Activated T-helper 17 cell treated with anti-CD3 and anti-CD28 coated beads, Interleukin-2, amount 50 U/mL, for 72 hours (primary cell): ENCODE measurements at regions not wholly inside any gene's neighbourhood (a gene's known extent, or its start where the extent isn't known, plus 50 kb on each side); places are given as distances from the start of the nearest gene placed in this dataset.

ENCODE experiments used
- ATAC-seq: fragments of 150-1000 bp; cut with Tn5 transposase; replicated peaks from 2 replicates; pipeline ENCODE4 v1.10.0; 2021; ENCODE audit warnings: mild to moderate bottlenecking, moderate library complexity
- H3K27ac Mint-ChIP-seq: one replicate; pipeline ENCODE4 v1.8.0; 2022; ENCODE audit warnings: mixed read lengths
- H3K27me3 Mint-ChIP-seq: one replicate; pipeline ENCODE4 v1.8.0; 2022; ENCODE audit warnings: mixed read lengths
- H3K36me3 Mint-ChIP-seq: one replicate; pipeline ENCODE4 v1.8.0; 2022; ENCODE audit warnings: low read depth, mild to moderate bottlenecking, mixed read lengths
- H3K4me1 Mint-ChIP-seq: one replicate; pipeline ENCODE4 v1.8.0; 2022; ENCODE audit warnings: mixed read lengths
- H3K4me3 Mint-ChIP-seq: one replicate; pipeline ENCODE4 v1.8.0; 2022; ENCODE audit warnings: mild to moderate bottlenecking, mixed read lengths
- H3K9me3 Mint-ChIP-seq: one replicate; pipeline ENCODE4 v1.8.0; 2022; ENCODE audit warnings: mixed read lengths

DNA sequence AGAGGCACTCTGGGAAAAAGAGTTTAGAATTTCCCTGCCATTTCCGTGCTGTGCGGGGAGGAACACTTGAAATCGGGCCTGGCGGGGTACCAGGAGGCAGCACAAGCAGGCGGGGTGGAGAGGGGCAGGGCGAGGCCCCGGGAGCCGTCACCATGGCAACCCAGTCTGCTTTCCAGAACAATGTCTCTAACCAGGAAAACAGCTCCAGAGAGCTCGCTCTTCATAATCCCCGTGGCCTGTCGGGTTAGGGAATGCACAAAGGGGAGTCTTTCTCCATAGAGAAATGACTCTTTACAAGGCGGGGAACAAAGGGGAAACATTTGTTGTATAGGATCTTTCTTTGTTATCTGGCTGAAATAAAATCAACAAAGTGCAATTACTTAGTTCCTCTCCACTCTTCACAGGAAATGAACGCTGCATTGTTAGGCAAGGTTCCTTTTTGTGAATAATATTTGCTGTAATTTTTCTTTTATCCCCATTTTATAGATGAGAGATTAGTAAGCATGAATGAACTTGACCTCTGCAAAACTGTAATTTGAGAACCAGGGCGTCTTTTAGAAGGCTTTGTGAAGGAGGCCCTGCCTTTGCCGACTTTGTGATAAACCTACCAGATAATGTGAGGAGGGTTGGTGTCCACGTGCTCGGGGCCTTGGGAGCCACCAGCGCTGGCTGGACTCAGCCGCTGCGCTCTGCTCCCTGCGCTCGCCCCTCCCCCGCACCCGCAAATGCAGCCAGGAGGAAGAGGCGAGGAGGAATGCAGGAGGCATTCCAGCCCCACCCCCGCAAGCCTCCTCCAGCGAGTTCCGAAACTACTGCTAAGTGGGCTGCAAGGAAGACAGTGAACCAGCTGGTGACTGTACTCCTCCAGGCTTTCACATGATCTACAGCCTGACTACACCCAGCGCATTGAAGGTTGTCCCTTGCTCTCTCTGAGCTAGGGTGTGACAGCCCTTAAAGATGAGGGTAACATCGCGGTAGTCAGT lies 105.2 kb upstream of the ATF7IP start:
- Mint-ChIP-seq H3K27me3 (no peaks in the 10 kb centered on the region), H3K36me3 (no peaks in the 10 kb centered on the region), H3K27ac (no peak overlapping the region), H3K4me1 (peaks cover 23% of the 10 kb centered on the region), H3K9me3 (peaks cover 5% of the 10 kb centered on the region), H3K4me3 (no peak overlapping the region)
- no peak for ATAC-seq

- ATAC-seq, result no peak
Measured at GRCh38 chr12:14261096-14261495, 104.4 kb upstream of the ATF7IP start.

DNA sequence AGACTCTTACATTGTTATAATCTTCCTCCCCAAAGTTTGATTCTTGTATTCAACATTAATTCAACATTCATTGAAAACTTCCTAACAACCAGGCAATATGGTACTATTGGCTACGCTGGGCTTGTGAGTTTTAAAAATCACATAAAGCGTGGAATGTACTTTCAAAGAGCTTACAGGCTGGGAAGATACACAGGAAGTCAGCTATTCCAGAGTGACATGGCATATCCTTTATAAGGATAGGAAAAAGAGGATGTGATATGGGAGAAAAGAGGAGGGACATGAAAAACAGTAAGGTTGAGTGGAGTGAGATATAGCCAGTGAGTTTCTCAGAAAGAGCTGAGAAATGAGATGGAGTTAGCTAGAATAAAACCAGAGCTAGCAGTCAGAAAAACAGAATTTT lies 103.6 kb upstream of the ATF7IP start:
- Mint-ChIP-seq H3K27me3 (no peaks in the 10 kb centered on the region), H3K27ac (no peak overlapping the region), H3K4me3 (no peak overlapping the region), H3K36me3 (no peaks in the 10 kb centered on the region), H3K9me3 (peaks cover 5% of the 10 kb centered on the region), H3K4me1 (peaks cover 7% of the 10 kb centered on the region)
- ATAC-seq, result no peak

More at GRCh38 chr12:14261096-14261495, 104.4 kb upstream of the ATF7IP start:
- Mint-ChIP-seq H3K4me3 (no peak overlapping the region), H3K36me3 (no peaks in the 10 kb centered on the region), H3K27me3 (no peaks in the 10 kb centered on the region), H3K27ac (no peak overlapping the region), H3K9me3 (peaks cover 5% of the 10 kb centered on the region), H3K4me1 (peaks cover 15% of the 10 kb centered on the region)

DNA sequence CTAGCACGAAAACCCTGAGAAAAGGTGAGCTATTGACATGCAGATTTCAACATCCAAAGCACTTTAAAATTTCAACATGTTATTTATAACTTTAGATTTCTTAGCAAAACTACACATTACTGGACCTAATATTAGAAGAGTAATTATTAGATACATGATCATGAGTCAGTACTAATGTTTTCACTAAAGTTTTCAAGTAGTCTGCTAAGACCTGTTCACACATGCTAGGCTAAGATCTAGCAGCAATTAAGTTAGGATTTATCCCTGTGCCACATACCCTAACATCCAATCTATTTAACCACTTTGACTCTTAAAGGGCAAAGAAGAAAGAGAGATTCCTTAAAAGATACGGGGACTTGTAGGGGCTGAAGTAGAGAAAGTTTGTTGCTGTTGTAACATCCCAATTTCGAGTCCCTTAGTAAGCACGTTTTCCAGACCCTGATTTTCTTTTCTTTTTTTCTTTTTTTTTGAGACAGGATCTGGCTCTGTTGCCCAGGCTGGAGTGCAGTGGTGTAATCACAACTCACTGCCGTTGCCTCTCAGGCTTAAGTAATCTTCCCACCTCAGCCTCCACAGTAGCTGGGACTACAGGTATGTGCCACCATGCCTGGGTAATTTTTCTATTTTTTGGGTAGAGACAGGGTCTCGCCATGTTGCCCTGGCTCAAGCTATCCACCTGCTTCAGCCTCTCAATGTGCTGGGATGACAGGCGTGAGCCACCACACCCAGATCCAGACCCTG lies 102.5 kb upstream of the ATF7IP start:
- H3K9me3 Mint-ChIP-seq, result peaks cover 5% of the 10 kb centered on the region
- no peak overlapping the region for H3K4me3 Mint-ChIP-seq
- no peaks in the 10 kb centered on the region for H3K36me3 Mint-ChIP-seq
- ATAC-seq, result no peak
- H3K4me1 Mint-ChIP-seq, result peaks cover 2% of the 10 kb centered on the region
- H3K27ac Mint-ChIP-seq, result no peak overlapping the region
- no peaks in the 10 kb centered on the region for H3K27me3 Mint-ChIP-seq

DNA sequence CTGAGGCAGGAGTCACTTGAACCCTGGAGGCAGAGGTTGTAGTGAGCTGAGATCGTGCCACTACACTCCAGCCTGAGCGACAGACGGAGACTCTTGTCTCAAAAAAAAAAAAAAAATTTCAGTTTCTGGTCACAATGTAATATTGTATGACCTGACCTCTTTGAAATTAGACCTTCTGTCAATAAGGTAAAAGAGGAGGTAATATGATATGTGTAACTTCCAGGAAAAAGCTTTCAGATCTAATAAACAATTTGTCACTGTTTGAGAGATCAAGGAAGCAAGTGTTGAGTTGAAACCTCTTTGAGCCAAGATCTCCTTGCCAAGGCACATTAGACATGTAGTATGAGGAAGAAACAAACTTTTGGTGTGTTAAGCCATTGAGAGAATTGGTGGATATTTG lies 101.7 kb upstream of the ATF7IP start:
- Mint-ChIP-seq H3K27ac (no peak overlapping the region), H3K27me3 (no peaks in the 10 kb centered on the region), H3K4me1 (no peaks in the 10 kb centered on the region), H3K36me3 (no peaks in the 10 kb centered on the region), H3K4me3 (no peak overlapping the region), H3K9me3 (peaks cover 5% of the 10 kb centered on the region)
- no peak for ATAC-seq

DNA sequence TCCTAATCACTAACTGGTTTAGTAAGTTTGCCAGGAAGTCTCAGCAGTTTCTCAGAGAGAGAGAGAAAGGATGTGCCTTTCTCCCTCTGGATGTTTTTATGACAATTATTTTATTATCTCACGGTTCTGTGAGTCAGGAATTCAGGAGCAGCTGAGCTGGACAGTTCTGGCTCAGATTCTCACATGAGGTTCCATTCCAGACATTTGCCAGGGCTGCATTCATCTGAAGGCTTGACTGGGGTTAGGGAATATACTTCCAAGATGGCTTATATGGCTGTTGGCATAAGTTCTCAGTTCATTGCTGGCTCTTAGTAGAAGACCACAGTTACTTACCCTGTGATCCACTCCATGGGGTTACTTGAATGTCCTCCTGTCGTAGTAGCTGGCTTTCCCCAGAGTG lies 101.2 kb upstream of the ATF7IP start:
- H3K4me3 Mint-ChIP-seq, result no peak overlapping the region
- no peak for ATAC-seq
- H3K9me3 Mint-ChIP-seq, result peaks cover 6% of the 10 kb centered on the region
- no peaks in the 10 kb centered on the region for H3K36me3 Mint-ChIP-seq
- no peaks in the 10 kb centered on the region for H3K27me3 Mint-ChIP-seq
- H3K27ac Mint-ChIP-seq, result peak overlapping the region; percentile 41
- H3K4me1 Mint-ChIP-seq, result no peaks in the 10 kb centered on the region

DNA sequence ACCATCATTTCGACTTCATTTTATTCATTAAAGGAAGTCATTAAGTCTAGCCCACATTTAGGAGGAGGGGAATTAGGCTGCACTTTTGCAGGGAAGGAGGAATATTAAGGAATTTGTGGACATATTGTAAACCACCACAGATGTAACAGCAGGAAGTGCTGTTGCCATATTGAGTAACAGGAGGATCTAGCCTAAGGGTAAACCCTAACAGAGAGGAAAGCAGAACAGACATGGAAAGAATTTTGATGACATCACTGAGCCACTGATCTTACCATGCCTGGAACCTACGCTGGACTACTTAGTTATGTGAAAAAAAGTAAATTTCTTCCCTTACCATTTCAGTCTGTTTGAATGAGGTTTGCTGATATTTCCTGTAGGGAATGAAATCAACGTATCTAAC lies 100.7 kb upstream of the ATF7IP start:
- no peak for ATAC-seq
- H3K36me3 Mint-ChIP-seq, result no peaks in the 10 kb centered on the region
- no peak overlapping the region for H3K4me3 Mint-ChIP-seq
- H3K27ac Mint-ChIP-seq, result peak overlapping the region; percentile 41
- peaks cover 8% of the 10 kb centered on the region for H3K9me3 Mint-ChIP-seq
- H3K27me3 Mint-ChIP-seq, result no peaks in the 10 kb centered on the region
- no peaks in the 10 kb centered on the region for H3K4me1 Mint-ChIP-seq

DNA sequence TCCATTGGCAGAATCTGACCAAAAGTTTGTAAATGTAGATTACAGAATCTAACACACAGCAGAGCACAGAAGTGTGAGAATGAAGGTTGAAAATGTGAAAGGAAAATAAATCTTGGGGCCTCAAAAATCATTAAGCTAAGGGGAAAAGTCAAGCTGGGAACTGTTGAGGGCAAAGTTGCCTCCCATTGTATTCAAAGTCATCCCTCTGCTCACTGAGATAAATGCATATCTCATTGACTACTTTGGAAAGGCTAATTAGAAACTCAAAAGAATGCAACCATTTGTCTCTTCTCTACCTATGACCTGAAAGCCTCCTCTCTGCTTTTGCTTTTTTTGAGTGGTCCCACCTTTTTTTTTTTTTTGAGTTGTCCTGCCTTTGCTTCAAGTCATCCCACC lies 97.4 kb upstream of the ATF7IP start:
- no peak for ATAC-seq
- no peak overlapping the region for H3K27ac Mint-ChIP-seq
- H3K9me3 Mint-ChIP-seq, result peaks cover 16% of the 10 kb centered on the region

DNA sequence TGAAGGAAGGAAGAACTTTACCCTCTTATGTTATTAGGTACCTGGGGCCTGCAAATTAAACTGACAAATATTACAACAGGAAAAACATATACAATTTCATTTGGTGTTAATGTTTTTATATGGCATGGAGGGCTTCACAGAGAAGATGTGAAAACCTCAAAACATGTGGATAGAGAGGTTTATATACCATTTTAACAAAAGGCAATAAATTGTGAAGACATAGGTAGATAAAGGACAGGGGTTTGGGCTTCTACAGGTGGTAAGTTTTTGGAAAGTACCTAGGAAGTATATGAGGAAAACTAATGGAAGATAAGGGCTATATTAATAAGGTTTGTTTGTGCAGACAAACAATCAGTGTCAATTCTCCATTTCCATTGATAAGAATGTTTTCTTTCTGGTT lies 95.1 kb upstream of the ATF7IP start:
- ATAC-seq, result no peak
- Mint-ChIP-seq H3K4me1 (peaks cover 4% of the 10 kb centered on the region), H3K4me3 (no peak overlapping the region), H3K9me3 (peaks cover 11% of the 10 kb centered on the region), H3K27me3 (no peaks in the 10 kb centered on the region), H3K36me3 (no peaks in the 10 kb centered on the region), H3K27ac (no peak overlapping the region)

More for the DNA sequence above, 97.4 kb upstream of the ATF7IP start:
- Mint-ChIP-seq H3K4me1 (peaks cover 4% of the 10 kb centered on the region), H3K36me3 (no peaks in the 10 kb centered on the region), H3K4me3 (no peak overlapping the region), H3K27me3 (no peaks in the 10 kb centered on the region)

GRCh38 chr12:14272956-14273912 lies 92.2 kb upstream of the ATF7IP start:
- no peaks in the 10 kb centered on the region for H3K36me3 Mint-ChIP-seq
- peaks cover 11% of the 10 kb centered on the region for H3K9me3 Mint-ChIP-seq
- H3K4me3 Mint-ChIP-seq, result no peak overlapping the region
- H3K4me1 Mint-ChIP-seq, result peaks cover 9% of the 10 kb centered on the region
- H3K27me3 Mint-ChIP-seq, result no peaks in the 10 kb centered on the region
- H3K27ac Mint-ChIP-seq, result no peak overlapping the region
- ATAC-seq, result no peak

DNA sequence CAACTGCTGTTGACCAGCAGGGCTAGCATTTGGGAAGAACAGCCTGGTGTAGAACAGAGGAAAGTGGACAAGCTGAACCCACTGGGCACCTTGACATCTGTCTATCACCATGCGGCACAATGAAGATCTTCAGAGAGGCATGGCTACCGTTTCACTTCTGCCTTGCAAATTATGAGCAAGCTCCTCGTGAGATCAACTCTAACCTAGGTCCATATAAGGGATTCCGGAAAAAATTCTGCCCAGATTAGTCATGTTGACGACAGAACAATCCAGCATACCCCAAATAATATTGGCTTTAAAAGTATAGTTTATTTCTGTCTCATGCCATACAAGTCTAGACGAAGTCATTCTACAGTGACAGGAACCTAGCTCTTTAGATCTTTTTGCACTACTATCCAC lies 91.6 kb upstream of the ATF7IP start:
- ATAC-seq, result no peak
- Mint-ChIP-seq H3K9me3 (peaks cover 11% of the 10 kb centered on the region), H3K4me3 (no peak overlapping the region), H3K27ac (no peak overlapping the region), H3K36me3 (no peaks in the 10 kb centered on the region), H3K27me3 (no peaks in the 10 kb centered on the region), H3K4me1 (peaks cover 9% of the 10 kb centered on the region)

DNA sequence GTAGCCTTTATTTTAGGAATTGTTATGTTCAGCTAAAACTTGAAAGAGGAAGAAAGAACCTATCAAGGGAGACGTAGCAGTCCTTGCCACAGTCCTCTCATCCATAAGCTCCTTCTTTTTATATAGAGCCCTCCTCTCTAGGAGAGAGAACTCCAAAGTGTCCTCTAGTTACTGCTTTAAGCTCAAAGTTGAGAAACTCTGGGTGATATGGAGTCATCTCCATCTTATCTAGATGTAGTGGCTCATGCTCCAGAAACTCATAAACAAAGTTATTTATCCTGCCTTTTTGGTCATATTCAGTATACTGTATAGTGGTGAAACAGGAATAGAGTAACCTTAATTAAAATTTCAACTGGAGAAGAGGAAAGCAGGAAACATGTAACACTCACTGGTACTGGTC lies 90.4 kb upstream of the ATF7IP start:
- Mint-ChIP-seq H3K4me3 (no peak overlapping the region), H3K27me3 (no peaks in the 10 kb centered on the region), H3K9me3 (peaks cover 5% of the 10 kb centered on the region), H3K4me1 (peaks cover 9% of the 10 kb centered on the region), H3K27ac (peak overlapping the region; percentile 13), H3K36me3 (no peaks in the 10 kb centered on the region)
- ATAC-seq, result no peak

GRCh38 chr12:14275886-14276285 lies 89.6 kb upstream of the ATF7IP start:
- no peaks in the 10 kb centered on the region for H3K27me3 Mint-ChIP-seq
- H3K36me3 Mint-ChIP-seq, result no peaks in the 10 kb centered on the region
- peak overlapping the region; percentile 13 for H3K27ac Mint-ChIP-seq
- peaks cover 5% of the 10 kb centered on the region for H3K9me3 Mint-ChIP-seq
- peak; percentile 66 for ATAC-seq
- peaks cover 5% of the 10 kb centered on the region for H3K4me1 Mint-ChIP-seq
- no peak overlapping the region for H3K4me3 Mint-ChIP-seq

- Mint-ChIP-seq H3K4me1 (peaks cover 5% of the 10 kb centered on the region), H3K4me3 (peak overlapping the region; percentile 25), H3K27ac (no peak overlapping the region), H3K36me3 (no peaks in the 10 kb centered on the region), H3K27me3 (no peaks in the 10 kb centered on the region), H3K9me3 (peaks cover 6% of the 10 kb centered on the region)
- peak; percentile 38 for ATAC-seq
Measured at GRCh38 chr12:14278294-14278953, 87.1 kb upstream of the ATF7IP start.
